HG03097 (cell line): ENCODE measurements at regions not wholly inside any gene's neighbourhood (a gene's known extent, or its start where the extent isn't known, plus 50 kb on each side); places are given as distances from the start of the nearest gene placed in this dataset.

Source experiments
- ATAC-seq: cut with Tn5 transposase; IDR thresholded peaks from one replicate; pipeline ENCODE4 v1.9.1; 2021; ENCODE audit not compliant: unreplicated experiment, low FRiP score

- ATAC-seq: no peak
Measured at GRCh38 chr2:82508702-82509101, 1950.4 kb downstream of the SUCLG1 start.

DNA sequence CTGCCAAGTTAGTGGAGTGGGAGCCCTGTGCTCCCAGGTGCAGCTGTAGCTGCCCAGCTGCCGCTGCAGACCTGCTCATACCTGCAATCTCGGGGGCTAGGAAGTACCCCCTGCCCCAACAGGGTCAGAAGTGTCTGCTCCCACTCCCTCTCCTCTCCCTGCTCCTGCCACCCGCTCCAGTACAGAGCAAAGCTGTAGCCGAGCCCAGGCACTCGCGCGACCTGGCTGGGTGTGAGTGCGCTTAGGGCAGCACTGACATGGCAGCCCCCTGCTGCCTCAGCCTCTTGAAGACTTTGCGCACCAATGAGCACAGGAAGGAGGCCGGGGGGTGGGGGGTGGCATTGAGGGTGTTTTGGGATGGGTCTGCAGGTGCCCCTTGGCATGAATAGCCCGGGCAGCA lies 1951.4 kb downstream of the SUCLG1 start:
- no peak for ATAC-seq

DNA sequence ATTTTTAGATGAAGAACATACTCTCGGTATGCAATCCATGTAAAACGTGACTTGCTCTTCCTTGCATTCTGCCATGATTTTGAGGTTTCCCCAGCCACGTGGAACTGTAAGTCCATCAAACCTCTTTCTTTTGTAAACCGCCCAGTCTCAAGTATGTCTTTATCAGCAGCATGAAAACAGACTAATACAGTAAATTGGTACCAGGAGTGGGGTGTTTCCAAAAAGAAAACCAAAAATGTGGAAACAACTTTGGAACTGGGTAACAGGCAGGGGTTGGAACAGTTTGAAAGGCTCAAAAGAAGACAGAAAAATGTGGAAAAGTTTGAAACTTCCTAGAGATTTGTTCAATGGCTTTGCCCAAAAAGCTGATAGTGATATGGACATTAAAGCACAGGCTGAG lies 1957.9 kb downstream of the SUCLG1 start:
- ATAC-seq: no peak

DNA sequence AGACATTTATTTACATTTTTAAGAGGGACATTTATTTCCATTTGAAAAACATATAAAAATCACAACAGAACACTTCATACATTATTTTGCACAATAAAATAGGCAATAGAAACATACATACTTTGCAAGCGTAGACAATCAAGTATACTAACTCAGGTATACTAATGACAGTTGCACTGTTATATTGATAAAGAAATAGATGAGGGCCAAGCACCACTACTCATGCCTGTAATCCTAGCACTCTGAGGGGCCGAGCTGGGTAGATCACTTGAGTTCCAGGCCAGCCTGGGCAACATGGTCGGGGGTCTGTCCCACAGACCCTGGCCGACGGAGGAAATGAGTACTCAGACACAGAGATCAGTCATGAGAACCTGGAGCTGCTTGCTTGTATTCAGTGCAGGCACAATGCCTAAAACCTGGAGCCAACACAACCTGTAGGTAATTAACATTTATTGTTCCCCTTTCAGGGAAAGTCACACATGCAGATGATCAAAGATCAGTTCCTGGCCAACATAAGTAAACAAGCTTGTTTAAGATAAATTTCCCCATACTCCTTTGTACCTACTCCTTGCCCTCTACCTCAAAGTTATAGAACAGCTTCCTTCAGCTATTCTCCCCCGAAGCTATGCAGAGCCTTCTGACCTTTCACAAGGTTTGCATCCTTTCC lies 1960.2 kb downstream of the SUCLG1 start:
- no peak for ATAC-seq

- no peak for ATAC-seq
Measured at GRCh38 chr2:82494739-82495138, 1964.3 kb downstream of the SUCLG1 start.

DNA sequence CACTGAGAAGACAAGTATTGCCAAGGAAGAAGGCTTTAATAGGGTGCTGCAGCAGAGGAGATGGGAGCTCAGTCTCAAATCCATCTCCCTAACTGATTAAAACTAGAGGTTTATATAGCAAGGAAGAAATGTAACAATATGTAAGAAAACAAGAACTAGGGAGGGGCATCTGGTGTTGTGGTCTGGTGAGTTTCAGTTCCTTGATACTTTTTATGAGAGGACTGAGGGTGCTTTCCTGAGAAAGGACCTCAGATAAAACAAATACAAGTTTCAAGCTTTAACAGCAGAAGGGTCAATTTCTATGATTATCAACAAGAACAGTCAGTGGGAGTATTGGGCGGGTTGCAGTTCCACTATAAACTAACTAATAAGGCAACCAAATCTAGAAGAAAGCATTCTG lies 1967.5 kb downstream of the SUCLG1 start:
- no peak for ATAC-seq

GRCh38 chr2:82487354-82487753 lies 1971.7 kb downstream of the SUCLG1 start:
- no peak for ATAC-seq

GRCh38 chr2:82485701-82486100 lies 1973.4 kb downstream of the SUCLG1 start:
- no peak for ATAC-seq

DNA sequence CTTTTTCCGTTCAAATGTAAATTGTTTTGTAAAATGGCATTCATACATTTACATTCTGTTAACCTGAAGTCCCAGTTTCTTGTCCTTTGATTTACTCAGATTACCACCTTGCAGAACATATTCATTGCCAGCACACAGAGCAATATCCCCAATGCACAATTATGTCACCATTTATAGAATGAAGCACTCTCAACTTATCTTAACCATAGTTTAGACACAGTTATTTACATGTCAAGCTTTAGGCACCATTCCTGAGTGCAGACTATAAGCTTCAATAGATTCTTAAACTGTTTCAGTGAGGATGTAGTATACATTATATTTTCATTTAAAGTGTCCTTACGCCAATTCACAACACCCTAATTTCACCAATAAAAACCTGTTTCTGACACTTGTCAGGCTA lies 1977.9 kb downstream of the SUCLG1 start:
- no peak for ATAC-seq

- ATAC-seq: no peak
Measured at GRCh38 chr2:82478641-82479040, 1980.4 kb downstream of the SUCLG1 start.

GRCh38 chr2:82476094-82476493 lies 1983.0 kb downstream of the SUCLG1 start:
- ATAC-seq: no peak

- ATAC-seq: no peak
Measured at GRCh38 chr2:82428251-82428650, 2030.8 kb downstream of the SUCLG1 start.

GRCh38 chr2:82412021-82412420 lies 2047.1 kb downstream of the SUCLG1 start:
- no peak for ATAC-seq

DNA sequence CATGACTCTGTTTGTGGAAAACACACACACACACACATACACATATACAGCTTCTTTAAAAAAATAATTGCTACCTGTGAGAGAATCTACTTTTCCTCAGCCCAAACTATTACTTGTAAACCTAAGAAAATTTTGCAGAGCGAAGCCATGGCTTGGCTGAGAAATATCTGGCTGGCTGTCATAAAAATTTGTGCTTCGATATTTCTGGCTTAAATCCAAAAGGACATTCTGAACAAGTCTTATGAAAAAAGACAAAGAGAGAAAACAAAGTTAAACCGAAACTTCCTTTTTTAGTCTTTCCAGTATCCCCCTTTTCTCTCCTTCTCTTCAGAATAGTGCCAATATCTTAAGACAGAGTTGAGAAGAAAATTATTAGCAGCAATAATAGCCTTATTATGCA lies 2048.0 kb downstream of the SUCLG1 start:
- ATAC-seq: no peak

- ATAC-seq: no peak
Measured at GRCh38 chr2:82395531-82395930, 2063.5 kb downstream of the SUCLG1 start.

DNA sequence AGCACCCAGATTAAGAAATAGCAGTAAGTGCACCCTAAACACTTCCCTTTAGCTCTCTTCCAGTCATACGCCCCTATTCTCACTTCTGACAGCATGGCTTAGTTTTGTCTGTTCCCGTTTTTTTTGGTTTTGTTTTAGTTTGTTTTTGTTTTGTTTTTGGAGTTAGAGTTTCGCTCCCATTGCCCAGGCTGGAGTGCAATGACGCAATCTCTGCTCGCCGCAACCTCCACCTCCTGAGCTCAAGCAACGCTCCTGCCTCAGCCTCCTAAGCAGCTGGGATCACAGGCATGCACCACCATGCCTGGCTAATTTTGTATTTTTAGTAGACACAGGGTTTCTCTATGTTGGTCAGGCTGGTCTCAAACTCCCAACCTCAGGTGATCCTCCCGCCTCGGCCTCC lies 2067.7 kb downstream of the SUCLG1 start:
- ATAC-seq: no peak

DNA sequence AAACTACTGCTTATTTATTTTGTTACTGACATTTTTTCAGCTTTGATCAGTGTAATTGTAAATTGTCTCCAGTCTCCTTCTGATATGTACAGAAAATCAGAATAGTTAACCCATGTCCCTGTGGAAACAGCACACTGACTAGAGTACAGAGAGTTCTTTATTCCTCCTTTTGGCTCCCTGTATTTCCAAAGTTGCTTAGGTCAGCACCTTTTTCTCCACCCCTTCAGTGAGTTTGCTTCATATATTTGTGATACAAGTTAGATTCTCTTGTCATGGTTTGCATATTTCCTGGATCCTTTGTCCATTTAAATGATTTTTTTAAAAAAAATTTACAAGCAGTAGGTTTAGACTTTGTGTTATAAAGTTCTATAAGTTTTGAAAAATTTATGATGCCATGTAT lies 2051.1 kb upstream of the LRRTM1 start:
- no peak for ATAC-seq

DNA sequence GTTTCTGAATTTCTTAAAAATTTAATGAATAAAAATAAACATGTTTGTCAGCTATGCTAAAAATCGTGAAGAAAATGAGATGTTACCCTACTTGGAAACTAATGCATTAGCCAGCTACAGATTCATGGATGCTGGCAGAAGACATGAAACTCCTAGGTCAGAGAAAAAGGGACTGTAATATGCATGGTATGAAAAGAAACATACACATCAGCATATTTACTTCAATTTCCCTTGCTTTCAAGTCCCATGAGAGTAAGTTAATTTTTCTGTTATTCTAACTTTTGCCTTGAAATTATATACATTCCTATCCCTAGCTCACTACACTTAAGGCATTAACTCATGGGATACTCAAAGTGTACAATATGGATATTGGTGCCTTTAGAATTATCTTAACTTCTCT lies 2041.4 kb upstream of the LRRTM1 start:
- no peak for ATAC-seq

- no peak for ATAC-seq
Measured at GRCh38 chr2:82344670-82345069, 2040.1 kb upstream of the LRRTM1 start.

GRCh38 chr2:82342356-82342755 lies 2037.8 kb upstream of the LRRTM1 start:
- ATAC-seq: no peak

DNA sequence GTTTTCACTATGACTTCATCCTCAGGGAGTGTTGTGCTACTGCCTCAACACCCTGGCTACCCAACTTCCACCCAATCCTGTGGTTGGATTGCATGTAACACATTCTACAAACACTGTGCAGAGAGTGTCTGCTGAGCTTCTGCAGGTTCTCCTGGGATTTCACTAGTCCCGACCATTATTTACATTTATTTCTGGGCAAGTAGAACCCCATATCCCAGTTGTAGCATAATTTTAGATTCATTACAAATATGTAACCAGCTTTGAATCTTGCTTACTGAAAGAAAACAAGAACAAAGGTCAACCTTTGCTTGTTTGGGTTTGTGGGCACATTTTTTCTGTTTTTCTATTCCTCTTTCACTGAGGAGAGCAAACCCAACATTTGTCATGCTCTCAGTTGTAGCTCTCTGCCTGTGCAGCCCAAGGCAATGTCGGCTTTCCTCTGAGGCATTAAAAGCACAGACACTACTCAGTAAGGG lies 2036.1 kb upstream of the LRRTM1 start:
- no peak for ATAC-seq

DNA sequence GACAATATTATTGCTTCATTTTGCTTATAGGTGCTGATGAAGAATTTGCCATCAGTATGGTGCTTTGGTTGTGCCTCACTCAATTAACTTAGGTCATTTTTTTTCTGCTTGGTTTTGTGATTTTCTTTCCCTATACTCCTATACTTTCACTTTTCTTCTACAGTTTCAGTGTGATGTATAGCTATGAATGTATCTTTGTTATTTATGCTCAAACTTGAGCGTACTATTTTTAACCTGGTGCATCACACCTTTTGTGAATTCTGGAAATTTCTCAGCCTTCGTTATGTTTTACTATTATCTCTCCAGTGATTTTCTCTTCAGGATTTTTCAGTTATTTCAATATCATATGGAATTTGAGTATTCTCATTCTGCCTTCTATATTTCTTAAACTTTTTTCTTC lies 2035.3 kb upstream of the LRRTM1 start:
- no peak for ATAC-seq

DNA sequence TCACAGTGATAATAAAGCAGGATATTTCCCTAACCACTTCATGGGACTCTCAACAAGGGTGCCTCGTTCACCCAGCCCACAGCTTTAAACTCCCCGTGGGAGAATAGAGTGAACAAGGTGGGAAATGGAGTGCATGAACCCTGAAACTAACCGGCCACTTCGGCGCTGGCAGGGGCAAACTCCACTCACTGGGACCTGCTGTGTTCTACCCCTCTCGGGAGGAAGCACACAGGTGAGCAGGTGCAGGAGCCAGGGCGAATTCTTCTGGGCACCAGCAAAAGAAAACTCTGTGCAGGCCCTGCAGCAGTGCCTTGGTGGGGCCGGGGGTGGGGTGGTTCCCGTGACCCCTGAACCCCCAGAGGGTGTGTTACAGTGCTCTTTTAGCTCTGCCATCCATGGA lies 2029.1 kb upstream of the LRRTM1 start:
- ATAC-seq: no peak
